ENCODE measurements at regions not wholly inside any gene's neighbourhood (a gene's known extent, or its start where the extent isn't known, plus 50 kb on each side); places are given as distances from the start of the nearest gene placed in this dataset.

GRCh38 chr4:38523524-38524448 lies 140.2 kb upstream of the KLF3 start:
- Histone ChIP-seq H4K5ac (ENCODE audit: insufficient read length, low read depth, low read length) (no peak overlapping the region), H4K8ac (ENCODE audit: extremely low read depth, insufficient read depth, low read length) (no peak overlapping the region), H3K4me2 (ENCODE audit: insufficient read depth in 1 of 2, low read depth in 2 of 2, low read length in 2 of 2) (no peak overlapping the region), H3K9me3 (ENCODE audit: insufficient read depth in 2 of 2, low read depth in 1 of 2, low read length in 1 of 2) (0 out of 4 replicates have a peak, but pooled peaks cover 2 to 3% of the 10 kb centered on the region in 2 experiments), H3K14ac (ENCODE audit: insufficient read length) (no peak overlapping the region), H2BK12ac (ENCODE audit: low read depth, low read length) (no peak overlapping the region), H2AFZ (ENCODE audit: low read length) (no peak overlapping the region), H3K36me3 (ENCODE audit: control insufficient read depth in 2 of 4, insufficient read depth in 4 of 4, low read length in 3 of 4) (no peaks in the 10 kb centered on the region), H2BK120ac (replicated peaks; ENCODE audit: low read depth, low read length) (no peak overlapping the region), H2BK5ac (ENCODE audit: low read depth, low read length) (no peak overlapping the region), H3K4me3 (ENCODE audit: extremely low read depth in 1 of 4, insufficient read depth in 2 of 4, low read depth in 3 of 4, low read length in 4 of 4) (no peak overlapping the region), H3K9ac (replicated peaks in 1 of 4; ENCODE audit: extremely low read depth in 1 of 4, low read depth in 3 of 4, low read length in 3 of 4) (no peak overlapping the region), H3K18ac (ENCODE audit: extremely low read depth, low read length) (no peak overlapping the region; the same call in 1 of the 2 replicates), H2BK20ac (ENCODE audit: low read length) (no peak overlapping the region), H3K27ac (ENCODE audit: low read depth, low read length) (no peak overlapping the region), H3K56ac (replicated peaks; ENCODE audit: insufficient read length, low read depth, low read length) (no peak overlapping the region), H3K79me1 (ENCODE audit: low read depth, low read length) (no peaks in the 10 kb centered on the region), H3K27me3 (replicated peaks in 1 of 4; ENCODE audit: control insufficient read depth in 3 of 4, extremely low read depth in 1 of 4, insufficient read depth in 3 of 4, low read length in 3 of 4) (no peaks in the 10 kb centered on the region), H3K79me2 (ENCODE audit: control insufficient read depth in 1 of 2, insufficient read depth in 2 of 2, low read length in 2 of 2) (no peaks in the 10 kb centered on the region), H4K91ac (replicated peaks; ENCODE audit: insufficient read length, low read length) (no peak overlapping the region), H4K20me1 (replicated peaks in 1 of 2; ENCODE audit: control insufficient read depth in 1 of 2, insufficient read depth in 2 of 2, low read length in 2 of 2) (no peaks in the 10 kb centered on the region), H2BK15ac (ENCODE audit: low read length) (no peak overlapping the region), H3K23me2 (ENCODE audit: low read depth, low read length) (no peaks in the 10 kb centered on the region), H3K4ac (replicated peaks; ENCODE audit: insufficient read length, low read depth, low read length) (no peak overlapping the region), H2AK5ac (ENCODE audit: low read depth, low read length) (no peak overlapping the region), H3K4me1 (replicated peaks in 1 of 4; ENCODE audit: control insufficient read depth in 3 of 4, insufficient read depth in 4 of 4, low read length in 3 of 4) (no peaks in the 10 kb centered on the region), H3K23ac (ENCODE audit: insufficient read length) (no peak overlapping the region)
- DNase-seq (ENCODE audit: low read depth in 1 of 2, low spot score in 2 of 2) (no peak), FAIRE-seq (no peak)
- CTCF ChIA-PET (ENCODE audit: partially characterized antibody): no interaction called here
- POLR2A ChIA-PET (ENCODE audit: partially characterized antibody): no interaction called here
- 88% methylated on average over 16 of the region's 16 CpGs; no CpG with 5 or more reads in 1 of the 2 experiments for WGBS, 2 experiments (ENCODE audit: extremely low coverage in 1 of 2, insufficient coverage in 1 of 2, insufficient read length in 1 of 2, insufficient replicate concordance in 2 of 2, low coverage in 1 of 2, low lambda C conversion rate in 2 of 2, missing lambda C conversion rate in 1 of 2)
- no peak for TF ChIP-seq EGR1 (IDR thresholded peaks at IDR 0.05; ENCODE audit: borderline replicate concordance, low read depth, low read length)
- TF ChIP-seq RXRA (IDR thresholded peaks at IDR 0.05; ENCODE audit: insufficient read depth, low read depth, low read length): no peak
- TF ChIP-seq USF2 (IDR thresholded peaks at IDR 0.05; ENCODE audit: low read length): no peak
- no peak for TF ChIP-seq SRF (IDR thresholded peaks at IDR 0.05; ENCODE audit: low read depth, low read length)
- TF ChIP-seq TAF1 (IDR thresholded peaks at IDR 0.05; ENCODE audit: low read depth, low read length): no peak
- TF ChIP-seq SP2 (IDR thresholded peaks at IDR 0.05; ENCODE audit: low read length): no peak
- TF ChIP-seq YY1 (IDR thresholded peaks at IDR 0.05; ENCODE audit: low read depth, low read length): no peak
- no peak for TF ChIP-seq POU5F1 (IDR thresholded peaks at IDR 0.05; ENCODE audit: low read depth, low read length)
- no peak for TF ChIP-seq BACH1 (IDR thresholded peaks at IDR 0.05; ENCODE audit: low read length)
- TF ChIP-seq SP4 (IDR thresholded peaks at IDR 0.05; ENCODE audit: low read length): no peak
- TF ChIP-seq JUND (IDR thresholded peaks at IDR 0.05; ENCODE audit: low read length): no peak
- no peak for TF ChIP-seq KDM4A (IDR thresholded peaks at IDR 0.05; ENCODE audit: low read depth, low read length, severe bottlenecking)
- no peak for TF ChIP-seq EZH2 (IDR thresholded peaks at IDR 0.05; ENCODE audit: low read depth, low read length, severe bottlenecking)
